SK-N-MC (cell line): ENCODE measurements at regions not wholly inside any gene's neighbourhood (a gene's known extent, or its start where the extent isn't known, plus 50 kb on each side); places are given as distances from the start of the nearest gene placed in this dataset.

Source experiments
- EZH2 ChIP-seq: fragments of 200-600 bp; sonication (generic); IDR thresholded peaks from one replicate; pipeline ENCODE4 v1.6.1; 2017; ENCODE audit warnings: antibody characterized with exemption
- POLR2AphosphoS5 ChIP-seq: IDR thresholded peaks from 2 replicates; pipeline ENCODE4 v1.6.1; 2012; ENCODE audit warnings: mild to moderate bottlenecking, low read depth, low read length, borderline replicate concordance

DNA sequence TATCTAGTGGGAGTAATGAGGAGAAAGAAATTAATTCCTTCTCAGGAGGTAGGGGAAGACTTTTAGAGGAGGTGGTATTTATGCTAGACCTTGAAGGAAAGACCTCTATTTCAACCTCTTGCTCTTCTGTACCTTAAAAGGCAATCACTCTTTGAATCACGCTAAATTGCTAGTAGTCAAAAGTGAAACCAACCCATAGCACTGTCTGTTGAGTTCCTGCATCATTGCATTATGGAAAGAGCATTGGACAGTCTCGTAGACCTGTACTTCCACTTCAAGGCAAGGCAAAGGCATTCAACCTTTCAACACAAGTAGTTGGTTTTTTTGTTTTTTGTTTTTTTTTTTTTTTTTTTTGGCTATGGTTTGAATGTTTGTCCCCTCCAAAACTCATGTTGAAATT lies 770.4 kb downstream of the ETS1 start:
- no peak for TF ChIP-seq POLR2AphosphoS5
- no peak for TF ChIP-seq EZH2
